ENCODE measurements at regions not wholly inside any gene's neighbourhood (a gene's known extent, or its start where the extent isn't known, plus 50 kb on each side); places are given as distances from the start of the nearest gene placed in this dataset.
"Not testable (repeated sequence)": the region's sequence is repeated elsewhere in the genome, so short reads cannot be mapped to it uniquely, and the experiment has no call there.

DNA sequence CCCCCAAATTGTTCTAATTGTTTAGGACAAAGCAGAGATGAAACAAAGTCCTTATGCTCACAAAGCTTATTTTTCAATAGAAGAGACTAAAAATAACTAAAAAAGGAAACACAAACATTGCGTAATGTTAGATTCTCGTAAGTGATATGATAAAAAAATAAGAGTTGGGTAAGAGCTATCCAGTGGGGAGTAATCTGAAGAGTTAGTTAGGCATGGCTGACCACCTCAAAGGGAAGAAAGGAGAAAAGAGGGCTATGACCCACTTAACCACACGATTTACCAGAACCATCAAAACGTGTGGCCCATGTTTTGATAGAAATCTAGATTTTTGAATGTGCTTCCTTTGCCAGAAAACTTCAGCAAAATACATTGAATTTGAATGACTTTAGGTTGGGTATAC is 1296.8 kb upstream of the NUDT12 start:
- Histone ChIP-seq H3K27me3 (ENCODE audit: control insufficient read depth, insufficient read depth, low read length) (no peaks in the 10 kb centered on the region), H3K27ac (ENCODE audit: low read depth, low read length) (no peak overlapping the region), H3K4me3 (ENCODE audit: low read depth, low read length) (no peak overlapping the region), H3K9me3 (ENCODE audit: control insufficient read depth, insufficient read depth, low read length) (no peaks in the 10 kb centered on the region)
- POLR2A ChIA-PET, result no interaction called here
- DNase-seq (ENCODE audit: low read depth, low spot score), result no peak
- CTCF ChIA-PET, result no interaction called here
- TF ChIP-seq, protein P1, sequence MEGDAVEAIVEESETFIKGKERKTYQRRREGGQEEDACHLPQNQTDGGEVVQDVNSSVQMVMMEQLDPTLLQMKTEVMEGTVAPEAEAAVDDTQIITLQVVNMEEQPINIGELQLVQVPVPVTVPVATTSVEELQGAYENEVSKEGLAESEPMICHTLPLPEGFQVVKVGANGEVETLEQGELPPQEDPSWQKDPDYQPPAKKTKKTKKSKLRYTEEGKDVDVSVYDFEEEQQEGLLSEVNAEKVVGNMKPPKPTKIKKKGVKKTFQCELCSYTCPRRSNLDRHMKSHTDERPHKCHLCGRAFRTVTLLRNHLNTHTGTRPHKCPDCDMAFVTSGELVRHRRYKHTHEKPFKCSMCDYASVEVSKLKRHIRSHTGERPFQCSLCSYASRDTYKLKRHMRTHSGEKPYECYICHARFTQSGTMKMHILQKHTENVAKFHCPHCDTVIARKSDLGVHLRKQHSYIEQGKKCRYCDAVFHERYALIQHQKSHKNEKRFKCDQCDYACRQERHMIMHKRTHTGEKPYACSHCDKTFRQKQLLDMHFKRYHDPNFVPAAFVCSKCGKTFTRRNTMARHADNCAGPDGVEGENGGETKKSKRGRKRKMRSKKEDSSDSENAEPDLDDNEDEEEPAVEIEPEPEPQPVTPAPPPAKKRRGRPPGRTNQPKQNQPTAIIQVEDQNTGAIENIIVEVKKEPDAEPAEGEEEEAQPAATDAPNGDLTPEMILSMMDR (IDR thresholded peaks at IDR 0.05; ENCODE audit: low read depth, low read length), result no peak

DNA sequence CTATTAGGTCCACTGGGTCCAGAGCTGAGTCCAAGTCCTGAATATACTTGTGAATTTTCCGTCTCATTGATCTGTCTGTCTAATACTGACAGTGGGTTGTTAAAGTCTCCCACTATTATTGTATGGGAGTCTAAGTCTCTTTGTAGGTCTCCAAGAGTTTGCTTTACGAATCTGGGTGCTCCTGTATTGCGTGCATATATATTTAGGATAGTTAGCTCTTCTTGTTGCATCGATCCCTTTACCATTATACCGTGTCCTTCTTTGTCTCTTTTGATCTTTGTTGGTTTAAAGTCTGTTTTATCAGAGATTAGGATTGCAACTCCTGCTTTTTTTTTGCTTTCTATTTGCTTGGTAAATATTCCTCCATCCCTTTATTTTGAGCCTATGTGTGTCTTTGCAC is 1289.5 kb upstream of the NUDT12 start:
- H3K4me3 ChIP-seq (ENCODE audit: low read depth, low read length); CTCF ChIA-PET; H3K9me3 ChIP-seq (ENCODE audit: control insufficient read depth, insufficient read depth, low read length); H3K27ac ChIP-seq (ENCODE audit: low read depth, low read length); DNase-seq (ENCODE audit: low read depth, low spot score); POLR2A ChIA-PET; H3K27me3 ChIP-seq (ENCODE audit: control insufficient read depth, insufficient read depth, low read length): not testable (repeated sequence)

DNA sequence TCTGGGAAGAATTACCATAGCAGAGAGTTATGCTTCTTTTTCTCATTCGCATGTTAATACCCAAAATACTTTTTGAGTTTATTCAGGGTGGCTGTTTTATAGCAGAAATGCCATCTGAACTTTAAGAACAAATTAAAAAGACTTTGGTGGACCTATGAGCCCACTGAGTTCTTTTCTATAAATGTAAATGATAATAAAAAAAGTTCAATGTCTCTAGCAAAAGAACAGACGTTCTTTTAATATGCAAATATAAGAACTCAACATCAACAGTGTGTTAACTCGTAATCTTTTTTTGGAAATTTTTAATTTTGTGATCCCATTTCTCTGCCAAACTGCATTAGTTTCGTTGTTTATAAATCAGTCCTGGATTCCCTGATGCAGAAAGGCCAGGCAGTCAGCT is 1283.0 kb upstream of the NUDT12 start:
- H3K9me3 ChIP-seq (ENCODE audit: control insufficient read depth, insufficient read depth, low read length), result no peaks in the 10 kb centered on the region
- DNase-seq (ENCODE audit: low read depth, low spot score), result no peak
- ChIA-PET CTCF (no interaction called here), POLR2A (no interaction called here)
- no peak overlapping the region for H3K4me3 ChIP-seq (ENCODE audit: low read depth, low read length)
- TF ChIP-seq, protein P1 (IDR thresholded peaks at IDR 0.05; ENCODE audit: low read depth, low read length), result no peak
- H3K27me3 ChIP-seq (ENCODE audit: control insufficient read depth, insufficient read depth, low read length), result no peaks in the 10 kb centered on the region
- no peak overlapping the region for H3K27ac ChIP-seq (ENCODE audit: low read depth, low read length)

DNA sequence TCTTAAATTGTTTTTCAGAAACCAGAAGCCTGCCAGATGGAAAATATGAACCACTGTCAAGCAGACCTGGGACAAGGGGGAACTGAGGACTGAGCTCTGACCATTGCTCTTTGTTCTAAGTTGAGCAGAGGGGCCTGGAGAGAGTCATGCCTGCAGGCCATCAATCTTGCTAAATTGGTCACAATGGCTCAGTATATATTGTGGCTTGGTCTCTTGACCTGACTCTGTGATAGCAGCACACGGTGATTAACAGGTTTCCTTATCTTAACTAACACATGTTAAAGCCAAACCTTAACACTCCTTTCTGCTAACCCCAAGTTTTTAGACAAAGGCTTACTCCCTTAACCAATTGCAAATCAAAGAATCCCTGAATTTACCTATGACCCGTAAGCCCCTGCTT is 1281.2 kb upstream of the NUDT12 start:
- DNase-seq (ENCODE audit: low read depth, low spot score), result no peak
- Histone ChIP-seq H3K9me3 (ENCODE audit: control insufficient read depth, insufficient read depth, low read length) (no peaks in the 10 kb centered on the region), H3K27me3 (ENCODE audit: control insufficient read depth, insufficient read depth, low read length) (no peaks in the 10 kb centered on the region), H3K4me3 (ENCODE audit: low read depth, low read length) (no peak overlapping the region), H3K27ac (ENCODE audit: low read depth, low read length) (no peak overlapping the region)
- ChIA-PET POLR2A (no interaction called here), CTCF (no interaction called here)
- TF ChIP-seq, protein P1 (IDR thresholded peaks at IDR 0.05; ENCODE audit: low read depth, low read length), result no peak

DNA sequence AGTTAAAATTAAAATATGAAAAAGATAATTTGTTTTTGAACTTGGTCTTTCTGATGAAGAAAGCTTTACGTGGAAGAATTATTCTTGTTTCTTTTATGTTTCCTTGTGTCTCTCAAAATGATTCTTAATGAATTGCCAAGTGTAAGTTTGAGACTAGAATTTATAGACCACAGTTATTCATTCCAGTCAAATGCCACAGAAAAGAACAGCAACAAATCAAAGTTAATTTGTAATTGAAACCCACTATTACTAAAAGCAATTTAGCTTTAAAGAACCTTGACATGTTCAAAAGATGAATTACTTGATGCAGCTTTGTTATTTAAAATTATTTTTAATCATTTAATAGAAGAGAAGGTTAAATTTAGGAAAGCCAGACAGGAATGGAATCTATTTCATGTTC is 1277.7 kb upstream of the NUDT12 start:
- H3K4me3 ChIP-seq (ENCODE audit: low read depth, low read length), result no peak overlapping the region
- TF ChIP-seq, protein P1 (IDR thresholded peaks at IDR 0.05; ENCODE audit: low read depth, low read length), result no peak
- CTCF ChIA-PET, result interaction anchor here (0.6 kb wide), 1 partner anchor 624 kb away, joined by 4 read pairs; no protein-coding TSS in a partner anchor
- no peak for DNase-seq (ENCODE audit: low read depth, low spot score)
- POLR2A ChIA-PET, result no interaction called here
- no peaks in the 10 kb centered on the region for H3K9me3 ChIP-seq (ENCODE audit: control insufficient read depth, insufficient read depth, low read length)
- no peak overlapping the region for H3K27ac ChIP-seq (ENCODE audit: low read depth, low read length)
- no peaks in the 10 kb centered on the region for H3K27me3 ChIP-seq (ENCODE audit: control insufficient read depth, insufficient read depth, low read length)

DNA sequence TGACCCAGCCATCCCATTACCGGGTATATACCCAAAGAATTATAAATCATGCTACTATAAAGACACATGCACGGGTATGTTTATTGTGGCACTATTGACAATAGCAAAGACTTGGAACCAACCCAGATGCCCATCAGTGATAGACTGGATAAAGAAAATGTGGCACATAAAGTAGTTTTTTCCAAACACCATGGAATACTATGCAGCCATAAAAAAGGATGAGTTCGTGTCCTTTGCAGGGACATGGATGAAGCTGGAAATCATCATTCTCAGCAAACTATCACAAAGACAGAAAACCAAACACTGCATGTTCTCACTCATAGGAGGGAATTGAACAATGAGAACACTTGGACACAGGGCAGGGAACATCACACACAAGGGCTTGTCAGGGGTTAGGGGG is 1268.9 kb upstream of the NUDT12 start:
- H3K9me3 ChIP-seq (ENCODE audit: control insufficient read depth, insufficient read depth, low read length); DNase-seq (ENCODE audit: low read depth, low spot score); H3K27me3 ChIP-seq (ENCODE audit: control insufficient read depth, insufficient read depth, low read length); H3K27ac ChIP-seq (ENCODE audit: low read depth, low read length); POLR2A ChIA-PET; H3K4me3 ChIP-seq (ENCODE audit: low read depth, low read length); CTCF ChIA-PET: not testable (repeated sequence)
